ENCODE measurements at regions not wholly inside any gene's neighbourhood (a gene's known extent, or its start where the extent isn't known, plus 50 kb on each side); places are given as distances from the start of the nearest gene placed in this dataset.
"Not testable (repeated sequence)": the region's sequence is repeated elsewhere in the genome, so short reads cannot be mapped to it uniquely, and the experiment has no call there.

DNA sequence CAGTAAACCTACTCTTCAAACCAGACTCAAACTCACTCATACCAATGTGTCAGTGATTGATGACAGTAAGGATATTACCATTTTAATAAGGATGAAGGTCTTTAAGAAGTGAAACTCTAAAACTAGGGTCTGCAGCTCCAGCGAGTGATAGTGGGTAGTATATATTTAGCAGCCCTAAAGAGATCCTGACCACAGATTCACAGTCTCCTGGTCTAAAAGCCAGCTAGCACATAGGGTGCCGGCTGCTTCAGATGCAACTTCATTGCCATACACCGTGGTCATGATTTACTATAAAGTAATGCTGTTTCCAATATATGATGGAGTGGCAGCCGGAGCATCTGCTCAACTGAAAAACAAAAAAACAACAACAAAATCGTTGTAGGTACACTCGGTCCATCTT is 99.6 kb upstream of the MDM1 start:
- H3K9me3 Mint-ChIP-seq = peaks cover 4 to 8% (median 4%) of the 10 kb centered on the region in 7 donors
- no peak overlapping the region for H3K27ac Mint-ChIP-seq
- H3K36me3 Mint-ChIP-seq = peaks cover 6% of the 10 kb centered on the region in 2 donors
- DNase-seq (no peak), ATAC-seq (ENCODE audit: low read depth in 2 of 2) (no peak)
- no peak overlapping the region for H3K4me3 Mint-ChIP-seq
- no peaks in the 10 kb centered on the region for H3K4me1 Mint-ChIP-seq
- H3K27me3 Mint-ChIP-seq = no peaks in the 10 kb centered on the region

DNA sequence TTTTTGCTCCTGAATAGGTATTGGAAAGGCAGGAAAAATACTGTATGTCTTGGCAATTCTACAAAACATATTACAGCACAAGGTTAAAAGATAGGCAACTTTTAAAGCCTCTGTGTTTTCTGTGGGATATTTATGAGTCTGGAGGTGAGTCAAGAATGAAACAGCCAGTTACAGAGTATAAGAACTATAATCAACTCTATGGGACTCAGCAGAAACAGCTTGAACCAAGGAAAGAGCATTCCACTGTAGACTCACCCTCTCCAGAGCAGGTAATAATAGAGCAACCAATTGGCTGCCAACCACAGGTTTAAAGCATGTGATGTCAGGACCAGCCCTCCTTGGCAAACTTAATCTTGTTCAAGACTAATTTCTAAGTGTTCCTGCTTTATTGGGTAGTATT is 100.5 kb upstream of the MDM1 start:
- Mint-ChIP-seq H3K27me3 (peaks cover 0 to 3% (median 0%) of the 10 kb centered on the region in 3 donors), H3K27ac (no peak overlapping the region), H3K4me3 (no peak overlapping the region), H3K9me3 (peaks cover 4 to 8% (median 4%) of the 10 kb centered on the region in 7 donors), H3K36me3 (peaks cover 6 to 11% of the 10 kb centered on the region in 2 donors), H3K4me1 (no peaks in the 10 kb centered on the region)
- DNase-seq (no peak), ATAC-seq (ENCODE audit: low read depth in 2 of 2) (no peak)

DNA sequence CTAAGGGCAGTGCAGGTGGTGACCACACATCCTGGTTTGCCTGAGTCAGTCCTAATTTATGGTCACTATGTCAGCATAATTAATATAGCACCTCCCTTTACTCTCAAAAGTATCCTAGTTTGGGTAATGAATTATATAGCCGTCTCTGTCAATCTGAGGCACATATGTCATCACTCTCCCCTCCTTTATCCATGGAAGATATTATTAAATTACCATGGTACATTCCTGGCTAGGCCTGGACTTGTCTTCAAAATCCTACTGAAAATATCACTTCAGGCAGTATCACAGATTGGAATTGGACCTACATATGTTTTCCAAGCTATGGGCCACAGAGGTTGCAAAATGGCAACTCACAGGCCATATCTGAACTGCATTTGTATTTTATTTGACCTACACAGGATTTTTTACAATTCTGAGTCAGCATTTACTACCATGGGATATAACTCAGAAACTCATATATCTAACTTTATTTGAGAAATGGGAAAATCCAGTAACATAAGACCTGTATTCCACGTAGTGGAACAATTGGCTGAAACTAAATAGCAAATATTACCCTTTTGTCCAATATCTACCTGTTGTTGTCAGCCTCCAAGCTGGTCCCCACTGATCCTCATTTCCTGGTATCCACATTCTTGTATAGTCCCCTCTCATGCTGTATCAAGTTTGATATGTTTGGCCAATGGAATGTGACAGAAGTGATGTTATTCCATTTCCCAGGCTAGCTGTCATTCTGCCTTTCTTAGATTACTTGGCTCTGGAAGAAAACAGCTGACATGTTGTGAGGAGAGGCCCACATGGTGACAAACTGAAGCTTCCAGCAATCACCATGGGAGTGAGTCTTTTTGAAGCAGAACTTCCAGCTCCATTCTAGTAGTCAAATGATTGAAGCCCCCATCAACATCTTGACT is 102.5 kb upstream of the MDM1 start:
- H3K27me3 Mint-ChIP-seq = peaks cover 0 to 3% (median 0%) of the 10 kb centered on the region in 3 donors
- no peak for DNase-seq
- no peaks in the 10 kb centered on the region for H3K4me1 Mint-ChIP-seq
- peaks cover 6 to 11% of the 10 kb centered on the region in 2 donors for H3K36me3 Mint-ChIP-seq
- H3K9me3 Mint-ChIP-seq = peaks cover 4 to 8% (median 4%) of the 10 kb centered on the region in 7 donors
- no peak overlapping the region for H3K27ac Mint-ChIP-seq
- H3K4me3 Mint-ChIP-seq = no peak overlapping the region
- no peak for ATAC-seq (ENCODE audit: low read depth in 2 of 2)

DNA sequence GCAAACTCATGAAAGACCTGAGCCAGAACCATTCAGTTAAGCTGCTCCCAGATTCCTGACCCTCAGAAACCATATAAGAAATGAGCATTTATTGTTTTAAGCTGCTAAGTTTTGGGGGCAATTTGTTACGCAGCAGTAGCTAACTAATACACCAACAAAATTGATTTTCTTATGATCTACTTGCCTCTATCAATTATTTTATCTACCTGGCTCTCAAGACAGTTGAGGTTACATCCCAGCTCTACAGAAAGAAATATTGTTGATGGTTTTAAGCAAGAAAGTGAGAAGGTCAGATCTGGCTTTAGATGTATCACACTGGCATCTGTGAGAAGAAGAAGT is 103.1 kb upstream of the MDM1 start:
- Mint-ChIP-seq H3K36me3 (peaks cover 6 to 11% of the 10 kb centered on the region in 2 donors), H3K4me1 (no peaks in the 10 kb centered on the region), H3K4me3 (no peak overlapping the region), H3K9me3 (peaks cover 4 to 8% (median 4%) of the 10 kb centered on the region in 7 donors), H3K27ac (peak overlapping the region in 1 of 6 donors; percentile 5), H3K27me3 (peaks cover 0 to 3% (median 0%) of the 10 kb centered on the region in 3 donors)
- ATAC-seq (ENCODE audit: low read depth in 2 of 2) (no peak), DNase-seq (no peak)

DNA sequence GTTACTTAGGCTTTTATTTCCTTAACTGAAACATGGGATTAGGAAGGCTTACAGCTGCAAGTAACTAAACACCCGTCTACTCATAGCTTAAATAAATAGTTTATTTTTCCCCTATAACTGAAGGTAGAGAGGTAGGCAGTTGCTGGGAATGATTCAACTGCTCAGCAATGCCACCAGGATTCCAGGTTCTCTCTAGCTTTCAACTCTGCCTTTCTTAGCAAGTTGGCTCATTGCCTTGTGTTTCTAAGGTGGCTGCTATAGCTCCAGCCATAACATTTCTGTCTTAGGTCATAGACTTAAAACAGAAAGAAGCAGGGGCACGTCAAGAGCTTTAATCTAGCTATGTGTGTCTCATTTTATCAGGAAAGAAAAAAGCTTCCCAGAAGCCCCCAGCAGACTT is 103.7 kb upstream of the MDM1 start:
- ATAC-seq (ENCODE audit: low read depth in 2 of 2) (no peak), DNase-seq (no peak)
- peaks cover 4 to 8% (median 4%) of the 10 kb centered on the region in 7 donors for H3K9me3 Mint-ChIP-seq
- H3K36me3 Mint-ChIP-seq = peaks cover 6 to 11% of the 10 kb centered on the region in 2 donors
- H3K4me3 Mint-ChIP-seq = no peak overlapping the region
- H3K4me1 Mint-ChIP-seq = no peaks in the 10 kb centered on the region
- H3K27me3 Mint-ChIP-seq = peaks cover 0 to 3% (median 0%) of the 10 kb centered on the region in 3 donors
- peak overlapping the region in 1 of 6 donors; percentile 5 for H3K27ac Mint-ChIP-seq

DNA sequence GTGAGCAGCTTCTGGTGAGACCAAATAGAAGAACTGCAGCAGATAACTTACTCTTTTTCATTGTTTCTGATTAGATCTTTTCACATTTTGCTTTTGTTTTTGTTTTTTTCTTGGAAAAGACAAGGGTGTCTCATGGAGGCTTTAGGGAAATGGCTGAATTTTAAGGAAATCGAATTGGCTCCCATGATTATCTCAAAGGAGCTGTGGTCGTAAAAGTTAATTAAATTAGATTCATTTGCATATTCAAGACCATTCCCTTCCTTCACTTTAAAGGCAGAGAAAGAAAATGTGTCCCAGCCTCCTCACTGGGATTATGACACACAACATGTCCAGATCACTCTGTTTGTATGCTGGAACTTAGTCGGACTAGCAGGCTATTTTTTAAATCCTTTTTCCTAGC is 106.4 kb upstream of the MDM1 start:
- Mint-ChIP-seq H3K9me3 (peaks cover 5 to 12% (median 7%) of the 10 kb centered on the region in 7 donors), H3K36me3 (peaks cover 9 to 19% of the 10 kb centered on the region in 2 donors), H3K4me3 (no peak overlapping the region), H3K27ac (no peak overlapping the region), H3K4me1 (peaks cover 0 to 1% (median 0%) of the 10 kb centered on the region in 3 donors), H3K27me3 (peaks cover 0 to 3% (median 0%) of the 10 kb centered on the region in 3 donors)
- no peak for ATAC-seq (ENCODE audit: low read depth in 2 of 2)
- no peak for DNase-seq

DNA sequence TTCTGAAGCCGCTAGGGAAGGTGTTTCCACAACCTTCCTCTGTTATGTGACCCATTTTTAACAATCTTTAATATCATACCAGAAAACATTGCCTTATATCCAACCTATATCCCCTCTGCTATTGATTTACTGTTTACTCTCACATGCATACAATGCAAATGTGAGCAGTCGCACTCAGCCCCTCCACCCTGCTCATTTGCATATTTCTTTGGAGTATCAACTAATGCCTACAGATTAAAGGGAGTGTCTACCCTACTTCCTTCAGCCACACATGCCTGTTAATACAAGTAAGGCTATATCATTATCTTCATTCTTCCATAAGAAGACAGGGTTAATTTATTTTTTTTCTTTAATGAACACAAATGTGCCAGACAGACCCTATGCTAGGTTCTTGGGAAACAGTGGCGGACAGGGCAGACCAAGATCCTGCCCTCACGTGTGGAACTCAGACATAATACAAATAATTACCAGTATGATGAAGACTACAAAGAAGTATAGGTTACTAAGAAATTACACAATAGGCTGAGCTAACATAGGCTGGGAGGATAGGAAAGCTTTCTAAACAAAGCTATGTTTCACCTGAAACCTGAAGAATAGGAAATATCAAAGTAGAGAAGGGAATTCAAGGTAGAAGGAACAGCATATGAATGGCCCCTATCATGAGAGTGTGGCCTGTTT is 107.3 kb upstream of the MDM1 start:
- H3K27me3 Mint-ChIP-seq = peaks cover 0 to 3% (median 0%) of the 10 kb centered on the region in 3 donors
- H3K36me3 Mint-ChIP-seq = peaks cover 11 to 22% of the 10 kb centered on the region in 2 donors
- ATAC-seq (ENCODE audit: low read depth in 2 of 2) (no peak), DNase-seq (no peak)
- H3K4me1 Mint-ChIP-seq = peaks cover 0 to 8% (median 0%) of the 10 kb centered on the region in 3 donors
- H3K9me3 Mint-ChIP-seq = peaks cover 9 to 21% (median 9%) of the 10 kb centered on the region in 7 donors
- peak overlapping the region in 3 of 6 donors; percentile 3 to 17 (median 6) for H3K27ac Mint-ChIP-seq
- no peak overlapping the region for H3K4me3 Mint-ChIP-seq

DNA sequence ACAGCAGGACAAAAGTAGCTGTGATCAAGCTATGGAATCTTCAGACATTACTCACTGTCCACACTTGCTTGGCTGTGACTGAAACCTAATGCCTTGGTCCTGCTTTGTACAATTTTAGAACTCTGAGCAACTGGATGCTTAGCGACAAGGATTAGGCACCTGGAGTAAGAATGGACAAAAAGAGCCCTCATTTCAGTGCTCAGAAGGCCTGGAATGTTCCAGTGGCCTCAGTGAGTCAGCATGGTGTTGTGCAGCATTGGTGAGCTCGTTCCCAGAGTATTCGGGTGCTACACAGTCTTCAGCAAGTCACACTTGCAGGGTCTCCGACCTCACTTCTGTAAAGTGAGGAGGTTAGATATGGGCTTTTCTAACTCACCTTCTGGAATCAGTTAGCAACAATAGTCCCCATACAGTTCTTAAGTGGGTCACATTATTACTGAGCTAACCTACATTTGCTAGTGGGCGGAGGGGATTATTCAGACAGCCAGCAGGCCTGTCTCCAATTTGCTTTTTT is 108.0 kb upstream of the MDM1 start:
- DNase-seq (no peak), ATAC-seq (ENCODE audit: low read depth in 2 of 2) (no peak)
- peak overlapping the region in 1 of 8 donors; percentile 44 for H3K4me3 Mint-ChIP-seq
- peak overlapping the region in 1 of 6 donors; percentile 17 for H3K27ac Mint-ChIP-seq
- peaks cover 10 to 21% of the 10 kb centered on the region in 2 donors for H3K36me3 Mint-ChIP-seq
- H3K9me3 Mint-ChIP-seq = peaks cover 9 to 18% (median 9%) of the 10 kb centered on the region in 7 donors
- H3K27me3 Mint-ChIP-seq = peaks cover 0 to 3% (median 0%) of the 10 kb centered on the region in 3 donors
- peaks cover 0 to 8% (median 0%) of the 10 kb centered on the region in 3 donors for H3K4me1 Mint-ChIP-seq

DNA sequence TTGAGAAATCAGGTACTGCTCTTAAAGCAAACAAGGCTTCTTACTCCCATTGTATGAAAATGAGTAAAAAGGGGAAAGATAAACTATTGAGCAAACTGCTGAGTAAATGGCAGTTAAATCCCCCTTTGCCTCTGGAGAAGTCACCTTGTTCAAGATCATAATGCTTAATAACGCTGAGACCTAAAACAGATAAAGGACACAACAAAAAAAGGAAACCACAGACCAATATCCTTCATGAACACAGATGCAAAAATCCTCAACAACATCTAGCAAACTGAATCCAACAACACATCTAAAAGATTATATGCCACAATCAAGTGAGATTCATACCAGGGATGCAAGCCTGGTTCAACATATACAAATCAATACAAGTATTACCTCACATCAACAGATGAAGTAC is 109.0 kb upstream of the MDM1 start:
- Mint-ChIP-seq H3K27ac (no peak overlapping the region), H3K9me3 (peaks cover 5 to 13% (median 5%) of the 10 kb centered on the region in 7 donors), H3K36me3 (peaks cover 5 to 16% of the 10 kb centered on the region in 2 donors), H3K27me3 (peaks cover 0 to 3% (median 0%) of the 10 kb centered on the region in 3 donors), H3K4me1 (peaks cover 0 to 14% (median 0%) of the 10 kb centered on the region in 3 donors), H3K4me3 (no peak overlapping the region)
- DNase-seq = no peak
- no peak for ATAC-seq (ENCODE audit: low read depth in 2 of 2)

DNA sequence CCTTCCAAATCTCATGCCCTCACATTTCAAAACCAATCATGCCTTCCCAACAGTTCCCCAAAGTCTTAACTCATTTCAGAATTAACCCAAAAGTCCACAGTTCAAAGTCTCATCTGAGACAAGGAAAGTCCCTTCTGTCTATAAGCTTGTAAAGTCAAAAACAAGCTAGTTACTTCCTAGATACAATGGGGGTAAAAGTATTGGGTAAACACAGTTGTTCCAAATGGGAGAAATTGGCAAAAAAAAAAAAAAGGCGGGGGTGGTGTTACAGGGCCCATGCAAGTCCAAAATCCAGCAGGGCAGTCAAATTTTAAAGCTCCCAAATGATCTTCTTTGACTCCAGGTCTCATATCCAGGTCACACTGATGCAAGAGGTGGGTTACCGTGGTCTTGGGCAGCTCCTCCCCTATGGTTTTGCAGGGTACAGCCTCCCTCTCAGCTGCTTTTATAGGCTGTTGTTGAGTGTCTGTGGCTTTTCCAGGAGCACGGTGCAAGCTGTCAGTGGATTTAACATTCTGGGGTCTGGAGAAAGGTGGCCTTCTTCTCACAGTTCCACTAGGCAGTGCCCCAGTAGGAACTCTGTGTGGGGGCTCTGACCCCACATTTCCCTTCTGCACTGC is 110.3 kb upstream of the MDM1 start:
- Mint-ChIP-seq H3K4me1 (peaks cover 5 to 25% (median 9%) of the 10 kb centered on the region in 3 donors), H3K27ac (peak overlapping the region in 4 of 6 donors; percentile 2 to 67 (median 10)), H3K9me3 (peaks cover 5 to 13% (median 5%) of the 10 kb centered on the region in 7 donors), H3K36me3 (peaks cover 5 to 11% of the 10 kb centered on the region in 2 donors)
- H3K27me3 Mint-ChIP-seq; ATAC-seq (ENCODE audit: low read depth in 2 of 2); H3K4me3 Mint-ChIP-seq; DNase-seq: not testable (repeated sequence)

DNA sequence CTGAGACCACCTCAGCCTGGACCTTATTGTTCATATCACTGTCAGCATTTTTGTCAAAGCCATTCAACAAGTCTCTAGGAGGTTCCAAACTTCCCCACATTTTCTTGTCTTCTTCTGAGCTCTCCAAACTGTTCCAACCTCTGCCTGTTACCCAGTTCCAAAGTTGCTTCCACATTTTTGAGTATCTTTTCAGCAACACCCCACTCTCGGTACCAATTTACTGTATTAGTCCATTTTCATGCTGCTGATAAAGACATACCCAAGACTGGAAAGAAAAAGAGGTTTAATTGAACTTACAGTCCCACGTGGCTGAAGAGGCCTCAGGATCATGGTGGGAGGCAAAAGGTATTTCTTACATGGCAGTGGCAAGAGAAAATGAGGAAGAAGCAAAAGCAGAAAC is 111.5 kb upstream of the MDM1 start:
- H3K36me3 Mint-ChIP-seq = peaks cover 5 to 11% of the 10 kb centered on the region in 2 donors
- DNase-seq; H3K4me3 Mint-ChIP-seq; ATAC-seq (ENCODE audit: low read depth in 2 of 2); H3K27me3 Mint-ChIP-seq: not testable (repeated sequence)
- peak overlapping the region in 1 of 6 donors; percentile 54 for H3K27ac Mint-ChIP-seq
- peaks cover 5 to 13% (median 5%) of the 10 kb centered on the region in 7 donors for H3K9me3 Mint-ChIP-seq
- peaks cover 5 to 37% (median 14%) of the 10 kb centered on the region in 3 donors for H3K4me1 Mint-ChIP-seq

DNA sequence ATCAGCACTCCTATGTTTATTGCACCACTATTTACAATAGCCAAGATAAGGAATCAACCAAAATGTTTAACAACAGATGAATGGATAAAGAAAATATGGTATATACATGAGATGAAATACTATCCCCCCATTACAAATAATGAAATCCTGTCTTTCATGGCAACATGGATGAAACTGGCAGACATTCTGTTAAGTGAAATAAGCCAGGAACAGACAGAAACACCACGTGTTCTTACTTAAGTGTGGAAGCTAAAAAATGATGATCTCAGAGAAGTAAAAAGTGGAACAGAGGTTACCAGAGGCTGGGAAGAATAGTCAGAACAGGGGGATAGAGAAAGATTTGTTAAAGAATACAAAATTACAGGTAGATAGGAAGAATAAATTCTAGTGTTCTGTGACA is 113.7 kb upstream of the MDM1 start:
- H3K9me3 Mint-ChIP-seq = peaks cover 5 to 13% (median 5%) of the 10 kb centered on the region in 7 donors
- DNase-seq (no peak), ATAC-seq (ENCODE audit: low read depth in 2 of 2) (no peak)
- peak overlapping the region in 3 of 6 donors; percentile 2 to 91 (median 10) for H3K27ac Mint-ChIP-seq
- peaks cover 13 to 58% (median 30%) of the 10 kb centered on the region in 3 donors for H3K4me1 Mint-ChIP-seq
- H3K36me3 Mint-ChIP-seq = peaks cover 5 to 11% of the 10 kb centered on the region in 2 donors
- H3K4me3 Mint-ChIP-seq = peak overlapping the region in 1 of 8 donors; percentile 0
- no peaks in the 10 kb centered on the region for H3K27me3 Mint-ChIP-seq

DNA sequence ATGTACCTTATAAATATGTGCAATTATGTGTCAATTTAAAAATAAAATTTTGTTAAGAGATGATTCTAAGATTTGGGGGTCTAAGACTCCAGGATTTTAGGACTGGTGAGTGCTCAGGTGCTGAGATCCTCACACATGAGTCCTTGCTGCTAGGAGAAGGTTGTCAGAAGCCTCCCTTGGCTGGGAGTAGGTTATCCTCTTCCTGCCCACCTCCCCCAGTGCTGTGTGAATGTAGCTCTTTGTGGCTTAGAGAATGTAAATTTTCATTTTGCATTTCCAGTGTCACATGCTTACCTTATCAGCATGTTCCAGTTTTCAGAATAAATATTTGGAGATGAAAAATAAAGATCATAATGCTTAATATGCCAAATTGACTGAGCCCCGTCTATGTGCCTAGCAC is 114.2 kb upstream of the MDM1 start:
- ATAC-seq (ENCODE audit: low read depth in 2 of 2) (no peak), DNase-seq (no peak)
- Mint-ChIP-seq H3K4me1 (peaks cover 19 to 64% (median 35%) of the 10 kb centered on the region in 3 donors), H3K4me3 (peak overlapping the region in 1 of 8 donors; percentile 65), H3K27ac (no peak overlapping the region), H3K36me3 (peaks cover 5 to 11% of the 10 kb centered on the region in 2 donors), H3K27me3 (no peaks in the 10 kb centered on the region), H3K9me3 (peaks cover 5 to 13% (median 5%) of the 10 kb centered on the region in 7 donors)
